Activated T-cell treated with anti-CD3 and anti-CD28 coated beads, Interleukin-2, amount 50 U/mL, for 4 hours (primary cell): ENCODE measurements at regions not wholly inside any gene's neighbourhood (a gene's known extent, or its start where the extent isn't known, plus 50 kb on each side); places are given as distances from the start of the nearest gene placed in this dataset.

ENCODE experiments used
- ATAC-seq, 2 donors: fragments of 200-7000 bp; cut with Tn5 transposase; one replicate each; pipeline ENCODE4 v1.10.0; 2021
- DNase-seq: peaks from one replicate; pipeline ENCODE4 v3.0.0-alpha.2; 2020
- H3K27me3 Mint-ChIP-seq: one replicate; pipeline ENCODE4 v1.8.0; 2021; ENCODE audit warnings: low read depth, mixed read lengths
- H3K36me3 Mint-ChIP-seq: one replicate; pipeline ENCODE4 v1.8.0; 2022; ENCODE audit warnings: mixed read lengths; ENCODE audit not compliant: insufficient read depth
- H3K4me1 Mint-ChIP-seq: one replicate; pipeline ENCODE4 v1.8.0; 2021; ENCODE audit warnings: low read depth, mixed read lengths
- H3K4me3 Mint-ChIP-seq: one replicate; pipeline ENCODE4 v1.8.0; 2021; ENCODE audit warnings: mild to moderate bottlenecking, moderate library complexity, mixed read lengths
- H3K9me3 Mint-ChIP-seq: one replicate; pipeline ENCODE4 v1.8.0; 2021; ENCODE audit warnings: mixed read lengths

DNA sequence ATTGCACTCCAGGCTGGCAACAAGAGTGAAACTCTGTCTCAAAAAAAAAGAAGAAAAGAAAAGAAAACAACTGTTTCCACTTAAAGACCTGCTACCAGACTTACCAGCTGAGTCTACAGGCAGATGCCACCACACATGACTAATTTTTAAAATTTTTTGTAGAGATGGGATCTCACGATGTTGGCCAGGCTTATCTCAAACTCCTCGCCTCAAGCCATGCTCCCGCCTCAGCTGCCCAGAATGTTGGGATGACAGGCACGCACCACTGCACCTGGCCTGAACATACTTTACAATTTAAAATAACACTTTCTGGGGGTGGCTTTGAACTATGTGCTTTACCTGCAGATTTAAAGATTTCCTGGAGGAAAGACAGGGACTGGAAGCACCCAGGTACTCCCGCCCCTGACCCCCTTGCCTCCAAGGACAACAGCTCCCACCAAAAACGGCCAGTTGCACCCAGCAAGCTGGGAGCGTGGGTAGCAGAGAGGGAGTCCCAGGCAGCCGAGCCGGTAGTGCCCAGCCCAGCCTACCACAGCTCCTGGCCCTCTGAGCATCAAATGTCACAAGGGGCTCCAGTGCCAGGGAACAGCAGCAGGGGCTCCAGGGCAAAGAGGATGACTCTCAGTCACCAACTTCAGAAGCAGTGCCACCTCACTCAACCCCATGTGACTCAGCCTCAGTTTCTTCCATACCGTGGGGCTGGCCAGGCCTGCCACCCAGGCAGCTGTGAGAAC lies 262.9 kb downstream of the PARN start:
- ATAC-seq (no peak), DNase-seq (no peak)
- Mint-ChIP-seq H3K27me3 (no peaks in the 10 kb centered on the region), H3K4me3 (no peak overlapping the region), H3K36me3 (no peaks in the 10 kb centered on the region), H3K4me1 (no peaks in the 10 kb centered on the region), H3K9me3 (no peaks in the 10 kb centered on the region)

DNA sequence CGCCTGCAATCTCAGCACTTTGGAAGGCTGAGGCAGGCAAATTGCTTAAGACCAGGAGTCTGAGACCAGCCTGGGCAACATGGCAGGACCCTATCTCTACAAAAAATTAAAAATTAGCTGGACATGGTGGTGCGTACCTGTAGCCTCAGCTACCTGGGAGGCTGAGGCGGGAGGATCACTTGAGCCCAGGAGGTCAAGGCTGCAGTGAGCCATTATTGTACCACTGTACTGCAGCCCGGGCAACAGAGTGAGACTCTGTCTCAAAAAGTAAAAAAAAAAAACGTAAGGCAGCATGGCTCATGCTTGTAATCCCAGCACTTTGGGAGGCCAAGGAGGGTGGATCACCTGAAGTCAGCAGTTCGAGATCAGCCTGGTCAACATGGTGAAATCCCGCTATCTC lies 263.6 kb downstream of the PARN start:
- no peaks in the 10 kb centered on the region for H3K27me3 Mint-ChIP-seq
- DNase-seq (no peak), ATAC-seq (no peak)
- no peaks in the 10 kb centered on the region for H3K36me3 Mint-ChIP-seq
- H3K9me3 Mint-ChIP-seq: no peaks in the 10 kb centered on the region
- no peaks in the 10 kb centered on the region for H3K4me1 Mint-ChIP-seq
- H3K4me3 Mint-ChIP-seq: no peak overlapping the region

DNA sequence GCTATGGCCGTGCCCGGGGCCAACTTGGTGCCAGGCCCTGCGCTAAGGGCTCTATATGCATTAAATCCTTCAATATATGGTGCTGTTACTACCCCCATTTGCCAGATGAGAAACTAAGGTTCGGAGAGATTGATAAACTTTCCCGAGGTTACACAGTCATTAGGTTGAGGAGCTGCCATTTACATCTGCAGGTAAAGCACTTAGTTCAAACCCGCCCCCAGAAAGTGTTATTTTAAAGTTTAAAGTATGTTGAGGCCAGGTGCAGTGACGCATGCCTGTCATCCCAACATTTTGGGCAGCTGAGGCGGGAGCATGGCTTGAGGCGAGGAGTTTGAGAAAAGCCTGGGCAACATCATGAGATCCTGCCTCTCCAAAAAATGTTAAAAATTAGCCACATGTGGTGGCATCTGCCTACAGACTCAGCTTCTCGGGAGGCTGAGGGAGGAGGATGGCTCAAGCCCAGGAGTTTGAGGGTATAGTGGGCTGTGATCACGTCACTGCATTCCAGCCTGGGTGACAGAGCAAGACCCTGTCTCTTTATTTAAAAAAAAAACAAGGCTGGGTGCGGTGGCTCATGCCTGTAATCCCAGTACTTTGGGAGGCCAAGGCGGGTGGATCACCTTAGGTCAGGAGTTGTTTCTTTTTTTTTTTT lies 264.7 kb downstream of the PARN start:
- H3K4me3 Mint-ChIP-seq: no peak overlapping the region
- no peaks in the 10 kb centered on the region for H3K4me1 Mint-ChIP-seq
- peaks cover 2% of the 10 kb centered on the region for H3K27me3 Mint-ChIP-seq
- no peaks in the 10 kb centered on the region for H3K9me3 Mint-ChIP-seq
- no peaks in the 10 kb centered on the region for H3K36me3 Mint-ChIP-seq
- DNase-seq (no peak), ATAC-seq (no peak)

DNA sequence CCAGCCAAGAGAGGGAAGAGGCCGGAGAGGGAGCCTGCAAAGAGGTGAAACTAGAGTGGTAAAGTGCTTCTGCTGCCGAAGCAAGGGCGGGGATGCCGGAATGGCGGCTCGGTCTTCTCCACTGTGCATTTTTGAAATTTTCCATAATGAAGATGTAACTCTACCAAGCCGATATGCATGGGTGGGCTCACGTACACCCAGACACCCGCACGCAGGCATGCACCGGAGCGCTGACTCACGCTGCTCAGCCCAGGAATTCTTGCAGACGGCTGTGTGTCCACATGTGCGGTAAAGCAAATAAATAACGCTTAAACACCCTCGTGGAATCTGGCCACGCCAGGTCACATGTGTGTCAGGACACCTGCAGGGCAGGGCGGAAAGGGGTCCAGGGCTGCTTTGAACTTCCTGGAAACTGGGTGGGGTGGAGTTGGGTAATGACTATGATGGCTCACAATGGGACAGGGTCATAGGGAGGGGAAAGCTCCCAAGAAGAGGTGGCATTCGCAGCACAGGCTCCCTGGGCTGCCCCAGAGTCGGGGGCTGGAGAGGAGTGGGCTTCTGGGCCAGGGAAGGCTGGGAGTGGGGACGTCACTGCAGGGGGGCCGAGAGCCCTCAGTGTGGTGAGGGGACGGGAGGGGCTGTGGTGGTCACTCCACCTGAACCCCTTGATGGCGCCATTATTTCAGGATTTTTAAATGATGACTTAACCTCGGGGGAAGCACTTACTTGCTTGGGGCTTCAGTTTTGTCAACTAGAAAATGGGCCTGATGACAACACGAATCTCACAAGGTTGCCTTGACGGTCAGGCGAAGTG lies 265.5 kb downstream of the PARN start:
- H3K4me3 Mint-ChIP-seq: no peak overlapping the region
- no peaks in the 10 kb centered on the region for H3K36me3 Mint-ChIP-seq
- ATAC-seq (peak in 1 of 2 donors; percentile 21), DNase-seq (no peak)
- H3K9me3 Mint-ChIP-seq: no peaks in the 10 kb centered on the region
- peaks cover 2% of the 10 kb centered on the region for H3K27me3 Mint-ChIP-seq
- no peaks in the 10 kb centered on the region for H3K4me1 Mint-ChIP-seq

DNA sequence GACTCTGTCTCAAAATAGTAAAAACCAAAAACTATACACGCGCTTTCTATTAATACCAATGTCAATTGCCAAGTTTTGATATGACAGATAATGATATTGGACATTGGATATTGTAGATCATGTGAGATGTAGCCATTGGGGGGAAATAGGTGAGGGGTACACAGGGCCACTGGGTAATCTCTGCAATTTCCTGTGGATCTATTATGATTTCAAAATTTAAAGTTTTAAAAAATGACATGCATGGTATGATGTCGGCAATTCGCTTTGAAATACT lies 266.0 kb downstream of the PARN start:
- no peak overlapping the region for H3K4me3 Mint-ChIP-seq
- H3K36me3 Mint-ChIP-seq: no peaks in the 10 kb centered on the region
- no peaks in the 10 kb centered on the region for H3K4me1 Mint-ChIP-seq
- no peaks in the 10 kb centered on the region for H3K9me3 Mint-ChIP-seq
- no peak for ATAC-seq
- DNase-seq: no peak
- peaks cover 2% of the 10 kb centered on the region for H3K27me3 Mint-ChIP-seq

DNA sequence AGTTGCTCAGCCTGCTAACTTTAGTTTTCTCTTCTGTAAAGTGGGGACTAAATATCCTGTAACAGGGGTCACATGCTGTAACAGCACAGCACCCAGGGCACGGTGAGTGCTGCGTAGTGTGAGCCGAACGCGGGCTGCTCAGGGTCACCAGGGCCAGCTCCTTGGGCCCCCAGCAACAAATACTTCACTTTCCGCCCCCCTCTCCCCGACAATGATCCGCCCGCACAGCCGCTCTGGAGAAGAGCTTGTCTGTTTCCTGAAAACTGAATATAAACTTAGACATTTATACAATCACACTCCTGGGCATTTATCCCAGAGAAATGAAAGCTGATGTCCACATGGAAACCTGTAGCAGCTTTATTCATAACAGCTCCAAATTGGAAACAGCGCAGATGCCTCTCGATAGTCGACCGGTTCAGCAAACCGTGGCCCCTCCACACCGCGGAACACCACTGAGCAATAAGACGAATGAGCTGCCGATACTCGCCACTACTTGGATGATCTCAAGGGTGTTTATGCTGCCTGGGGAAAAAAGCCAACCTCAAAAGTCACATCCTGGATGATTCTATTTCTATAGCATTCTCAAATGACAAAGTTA lies 267.2 kb downstream of the PARN start:
- H3K27me3 Mint-ChIP-seq: peaks cover 2% of the 10 kb centered on the region
- no peak overlapping the region for H3K4me3 Mint-ChIP-seq
- no peaks in the 10 kb centered on the region for H3K36me3 Mint-ChIP-seq
- ATAC-seq (no peak), DNase-seq (no peak)
- no peaks in the 10 kb centered on the region for H3K4me1 Mint-ChIP-seq
- no peaks in the 10 kb centered on the region for H3K9me3 Mint-ChIP-seq

DNA sequence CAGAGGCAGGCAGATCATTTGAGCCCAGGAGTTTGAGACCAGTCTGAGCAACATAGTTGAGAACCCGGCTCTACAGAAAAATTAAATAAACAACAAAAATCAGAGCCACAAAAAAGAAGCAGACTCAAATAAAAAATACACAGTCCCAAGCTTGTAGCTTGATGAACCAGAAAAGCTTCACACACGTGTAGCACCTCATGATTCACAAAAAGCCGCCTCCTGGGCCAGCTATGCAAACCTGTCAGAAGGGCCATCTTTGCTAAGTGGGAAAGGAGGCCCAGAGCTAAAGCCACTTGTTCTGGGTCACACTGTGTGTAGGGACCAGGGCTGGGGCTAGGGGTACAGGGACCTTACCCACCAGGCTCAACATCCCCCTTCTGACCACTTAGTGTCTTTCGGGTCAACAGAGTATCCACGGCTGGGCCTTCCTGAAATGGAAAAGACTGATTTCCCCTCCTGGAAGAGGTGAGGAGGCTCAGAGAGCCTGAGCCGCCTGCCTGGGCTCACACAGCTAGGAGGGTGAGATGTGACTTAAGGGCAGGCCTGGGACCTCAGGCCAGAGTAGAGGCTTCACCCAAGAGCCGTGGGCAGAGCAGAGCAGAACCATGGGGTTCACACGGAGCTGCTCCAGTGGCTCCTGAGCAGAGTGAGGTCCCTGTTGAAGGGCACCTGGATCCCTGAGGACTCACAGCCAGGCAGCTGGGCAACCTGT lies 269.6 kb downstream of the PARN start:
- Mint-ChIP-seq H3K27me3 (peaks cover 2% of the 10 kb centered on the region), H3K4me3 (no peak overlapping the region), H3K4me1 (peaks cover 1% of the 10 kb centered on the region), H3K9me3 (no peaks in the 10 kb centered on the region), H3K36me3 (no peaks in the 10 kb centered on the region)
- no peak for ATAC-seq
- DNase-seq: no peak

DNA sequence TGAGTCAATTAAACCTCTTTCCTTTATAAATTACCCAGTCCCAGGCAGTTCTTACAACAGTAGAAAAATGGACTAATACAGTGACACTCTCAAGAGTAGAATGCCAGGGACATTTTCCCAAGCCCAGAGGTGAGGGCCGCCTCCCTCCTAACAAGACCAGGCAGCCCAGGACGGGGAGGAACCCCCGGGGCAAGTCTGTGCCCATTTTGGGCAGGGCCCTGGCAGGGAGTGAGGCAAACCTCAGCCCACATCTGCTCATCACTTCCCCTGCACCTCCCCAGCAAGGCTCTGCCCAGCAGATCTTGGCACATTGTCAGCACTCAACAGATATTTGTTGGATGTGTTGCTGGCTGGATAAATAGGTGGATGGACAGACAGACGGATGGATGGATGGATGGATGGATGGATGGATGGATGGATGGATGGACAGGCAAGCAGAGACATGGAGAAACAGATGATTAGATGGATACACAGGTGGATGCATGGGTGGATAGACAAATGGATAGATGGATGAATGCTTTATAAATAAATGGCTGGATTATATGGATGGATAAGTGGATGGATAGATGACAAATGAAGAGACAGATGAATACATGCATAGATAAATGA lies 271.3 kb downstream of the PARN start:
- ATAC-seq (no peak), DNase-seq (no peak)
- H3K36me3 Mint-ChIP-seq: no peaks in the 10 kb centered on the region
- H3K4me1 Mint-ChIP-seq: peaks cover 9% of the 10 kb centered on the region
- H3K4me3 Mint-ChIP-seq: no peak overlapping the region
- H3K27me3 Mint-ChIP-seq: peaks cover 2% of the 10 kb centered on the region
- H3K9me3 Mint-ChIP-seq: no peaks in the 10 kb centered on the region

DNA sequence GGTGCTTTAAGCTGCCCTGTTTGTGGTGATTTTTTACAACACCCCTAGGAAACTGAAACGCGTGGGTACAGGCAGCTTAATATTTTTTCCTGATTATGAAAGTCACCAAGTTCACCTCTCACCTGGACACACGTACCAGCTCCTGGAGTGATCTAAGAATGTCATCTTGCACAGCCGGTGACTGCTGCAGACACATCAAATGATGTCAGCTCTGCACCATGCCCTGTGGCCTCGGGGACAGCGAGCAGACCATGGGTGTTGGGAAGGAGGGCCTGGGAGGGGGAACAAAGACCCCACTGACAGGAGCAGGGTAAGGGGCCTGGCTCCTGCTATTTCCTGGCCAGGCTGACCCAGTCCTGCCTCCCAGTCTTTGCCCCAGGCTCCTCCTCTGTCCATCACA lies 272.7 kb downstream of the PARN start:
- H3K27me3 Mint-ChIP-seq: peaks cover 2% of the 10 kb centered on the region
- DNase-seq (no peak), ATAC-seq (no peak)
- H3K4me1 Mint-ChIP-seq: peaks cover 9% of the 10 kb centered on the region
- H3K4me3 Mint-ChIP-seq: no peak overlapping the region
- no peaks in the 10 kb centered on the region for H3K36me3 Mint-ChIP-seq
- no peaks in the 10 kb centered on the region for H3K9me3 Mint-ChIP-seq

DNA sequence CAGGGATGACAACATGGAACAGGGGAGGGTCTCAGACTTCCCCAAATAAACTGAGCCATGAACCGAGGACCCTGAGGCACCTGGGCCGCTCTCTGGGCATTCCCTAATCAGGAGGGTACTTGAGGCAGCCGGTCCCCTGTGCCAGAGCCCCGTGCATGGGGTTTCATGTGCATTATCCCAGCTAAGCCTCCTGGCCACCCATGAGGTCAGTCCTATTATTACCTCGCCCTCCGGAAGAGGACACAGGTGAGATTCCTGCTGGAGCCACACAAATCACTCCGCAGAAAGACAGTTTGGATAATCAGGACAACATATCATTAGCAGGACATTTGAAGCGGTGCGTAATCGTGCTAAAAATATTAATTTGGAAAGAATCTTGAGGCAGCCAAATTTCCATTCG lies 274.0 kb downstream of the PARN start:
- no peak for ATAC-seq
- Mint-ChIP-seq H3K9me3 (no peaks in the 10 kb centered on the region), H3K4me1 (peaks cover 9% of the 10 kb centered on the region)

DNA sequence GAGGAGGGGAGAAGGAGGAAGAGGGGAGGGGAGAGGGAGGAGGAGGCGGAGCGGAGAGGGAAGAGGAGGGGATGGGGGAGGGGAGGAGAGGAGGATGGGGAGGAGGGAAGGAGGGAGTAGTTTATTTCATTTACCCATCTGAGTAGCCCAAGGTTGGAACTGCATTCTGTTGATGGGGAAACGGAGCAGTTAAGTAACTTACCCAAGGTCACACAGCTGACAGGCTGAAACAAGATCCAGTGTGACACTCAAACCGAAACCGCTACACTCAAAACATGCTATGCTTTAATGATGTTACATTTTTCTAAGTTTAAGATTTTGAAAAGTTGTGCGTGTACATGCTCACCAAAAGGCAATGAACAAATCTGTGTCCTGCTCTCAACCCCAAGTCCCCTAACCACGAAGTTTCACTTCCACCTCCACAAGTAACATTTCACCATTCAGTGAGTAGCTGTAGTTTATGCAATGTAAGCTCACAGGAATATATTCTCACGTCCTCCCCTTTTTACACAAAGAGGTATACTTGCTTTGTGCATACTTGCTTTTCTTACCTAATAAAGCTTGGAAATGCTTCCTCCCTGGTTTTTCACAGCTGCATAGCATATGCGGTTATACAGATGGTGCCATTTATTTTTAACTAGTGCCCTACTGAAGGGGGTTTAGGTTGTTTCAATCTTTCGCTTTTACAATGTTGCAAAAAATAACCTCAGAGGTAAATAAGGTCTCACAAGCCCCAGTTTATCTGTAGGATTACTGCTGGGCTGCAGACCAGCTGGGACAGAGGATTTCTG lies 275.3 kb downstream of the PARN start:
- Mint-ChIP-seq H3K4me3 (peak overlapping the region; percentile 61), H3K27me3 (no peaks in the 10 kb centered on the region), H3K9me3 (no peaks in the 10 kb centered on the region), H3K36me3 (no peaks in the 10 kb centered on the region), H3K4me1 (peaks cover 9% of the 10 kb centered on the region)
- ATAC-seq: peak; percentile 89 to 90
- DNase-seq: no peak

More for the DNA sequence above, 274.0 kb downstream of the PARN start:
- no peak for DNase-seq
- no peaks in the 10 kb centered on the region for H3K36me3 Mint-ChIP-seq
- H3K4me3 Mint-ChIP-seq: no peak overlapping the region
- peaks cover under 1% of the 10 kb centered on the region for H3K27me3 Mint-ChIP-seq

DNA sequence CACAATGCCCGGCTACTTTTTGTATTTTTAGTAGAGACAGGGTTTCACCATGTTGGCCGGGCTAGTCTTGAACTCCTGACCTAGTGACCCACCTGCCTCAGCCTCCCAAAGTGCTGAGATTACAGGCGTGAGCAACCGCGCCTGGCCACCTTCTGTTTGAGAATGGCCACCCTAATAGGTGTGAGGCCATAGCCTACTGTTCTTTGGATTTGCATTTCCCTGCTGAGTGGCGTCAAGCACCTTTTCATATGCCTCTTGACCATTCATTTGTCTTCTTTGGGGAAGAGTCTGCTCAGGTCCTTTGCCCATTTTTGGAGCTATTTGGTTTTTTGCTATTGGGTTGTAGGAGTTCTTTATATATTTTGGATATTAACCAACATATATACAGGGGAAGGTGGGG lies 276.7 kb downstream of the PARN start:
- no peaks in the 10 kb centered on the region for H3K36me3 Mint-ChIP-seq
- no peaks in the 10 kb centered on the region for H3K27me3 Mint-ChIP-seq
- DNase-seq (no peak), ATAC-seq (no peak)
- H3K4me3 Mint-ChIP-seq: no peak overlapping the region
- no peaks in the 10 kb centered on the region for H3K9me3 Mint-ChIP-seq
- peaks cover 9% of the 10 kb centered on the region for H3K4me1 Mint-ChIP-seq

DNA sequence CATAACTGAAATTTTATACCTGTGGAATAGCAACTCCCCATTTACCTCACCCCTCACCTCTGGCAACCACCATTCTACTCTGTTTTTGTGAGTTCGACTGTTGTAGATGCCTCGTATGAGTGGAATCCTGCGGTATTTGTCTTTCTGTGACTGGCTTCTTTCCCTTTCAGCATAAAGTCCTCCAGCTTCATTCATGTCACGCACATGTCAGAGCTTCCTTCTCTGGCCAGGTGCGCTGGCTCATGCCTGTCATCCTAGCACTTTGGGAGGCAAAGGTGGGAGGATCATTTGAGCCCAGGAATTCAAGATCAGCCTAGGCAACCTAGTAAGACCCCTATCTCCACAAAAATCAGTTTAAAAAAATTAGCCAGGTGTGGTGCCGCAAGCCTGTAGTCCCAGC lies 278.4 kb downstream of the PARN start:
- no peak for ATAC-seq
- no peak overlapping the region for H3K4me3 Mint-ChIP-seq

More for the DNA sequence above, 278.4 kb downstream of the PARN start:
- no peak for DNase-seq
- no peaks in the 10 kb centered on the region for H3K9me3 Mint-ChIP-seq
- no peaks in the 10 kb centered on the region for H3K36me3 Mint-ChIP-seq
- no peaks in the 10 kb centered on the region for H3K27me3 Mint-ChIP-seq
- H3K4me1 Mint-ChIP-seq: peaks cover 9% of the 10 kb centered on the region
